PC-9 (cell line): ENCODE measurements at regions not wholly inside any gene's neighbourhood (a gene's known extent, or its start where the extent isn't known, plus 50 kb on each side); places are given as distances from the start of the nearest gene placed in this dataset.

Experiments
- BruUV-seq: library from RNA; stranded (reverse); fragments of 400-500 nt; replicated peaks from 2 replicates; lab custom pipeline; 2021; lab: Mats Ljungman, UMichigan
- CTCF ChIA-PET: fragments of 300-600 bp; sonication (Branson Sonifier 250); formaldehyde crosslinking; loops from one replicate; lab custom pipeline; 2022; ENCODE audit warnings: antibody characterized with exemption; lab: Charles Lee
- POLR2A ChIA-PET: fragments of 300-600 bp; sonication (Branson Sonifier 250); formaldehyde crosslinking; loops from one replicate; lab custom pipeline; 2022; ENCODE audit warnings: antibody characterized with exemption; ENCODE audit not compliant: unreplicated experiment; lab: Charles Lee
- DNase-seq, 2 experiments: peaks; one replicate each; pipeline versions ENCODE4 v3.0.0 to v3.0.0-alpha.2; 2015 to 2022; ENCODE audit warnings: mixed read lengths in 1 of 2
- H2AFZ ChIP-seq: fragments of 200-600 bp; sonication (generic); 2 replicates; pipeline ENCODE4 v1.8.1; 2017; ENCODE audit warnings: antibody characterized with exemption
- H3F3A ChIP-seq: fragments of 200-600 bp; sonication (generic); 2 replicates; pipeline ENCODE4 v1.8.1; 2017; ENCODE audit warnings: antibody characterized with exemption, mild to moderate bottlenecking, low read depth; ENCODE audit not compliant: insufficient read depth
- H3K27ac ChIP-seq: fragments of 200-600 bp; sonication (generic); 2 replicates; pipeline ENCODE4 v1.6.1; 2016; ENCODE audit warnings: mixed run types
- H3K27me3 ChIP-seq: fragments of 200-600 bp; sonication (generic); 2 replicates; pipeline ENCODE4 v1.6.1; 2016; ENCODE audit warnings: low read depth, mixed run types; ENCODE audit not compliant: insufficient read depth
- H3K36me3 ChIP-seq: fragments of 200-600 bp; sonication (generic); 2 replicates; pipeline ENCODE4 v1.6.1; 2016; ENCODE audit warnings: low read depth, mixed run types
- H3K4me1 ChIP-seq: fragments of 200-600 bp; sonication (generic); replicated peaks from 2 replicates; pipeline ENCODE4 v1.6.1; 2016; ENCODE audit warnings: mixed run types; ENCODE audit not compliant: insufficient read depth
- H3K4me2 ChIP-seq: fragments of 200-600 bp; sonication (generic); 2 replicates; pipeline ENCODE4 v1.6.1; 2017; ENCODE audit warnings: mixed run types
- H3K4me3 ChIP-seq: fragments of 200-600 bp; sonication (generic); 2 replicates; pipeline ENCODE4 v1.6.1; 2016; ENCODE audit warnings: mixed run types
- H3K79me2 ChIP-seq: fragments of 200-600 bp; sonication (generic); 2 replicates; pipeline ENCODE4 v1.6.1; 2017; ENCODE audit warnings: low read depth, mixed run types
- H3K9me2 ChIP-seq: fragments of 200-600 bp; sonication (generic); 2 replicates; pipeline ENCODE4 v1.8.1; 2017; ENCODE audit warnings: mild to moderate bottlenecking; ENCODE audit not compliant: insufficient read depth
- H3K9me3 ChIP-seq: fragments of 200-600 bp; sonication (generic); 2 replicates; pipeline ENCODE4 v1.8.1; 2016; ENCODE audit warnings: low read depth; ENCODE audit not compliant: insufficient read depth
- H4K20me1 ChIP-seq: fragments of 200-600 bp; sonication (generic); 2 replicates; pipeline ENCODE4 v1.8.1; 2017; ENCODE audit not compliant: insufficient read depth
- EZH2 ChIP-seq: fragments of 200-600 bp; sonication (generic); IDR thresholded peaks from 2 replicates; pipeline ENCODE4 v1.8.0; 2017; ENCODE audit warnings: antibody characterized with exemption, low read depth
- intact Hi-C: fragments of 100-400 bp; cut with micrococcal nuclease; formaldehyde crosslinking; loops from one replicate; pipeline ENCODE4 v1.10.0; 2022; ENCODE audit not compliant: unreplicated experiment
- TF ChIP-seq, protein P1 (sequence below): fragments of 200-600 bp; sonication (generic); conservative IDR thresholded peaks from 2 replicates; pipeline ENCODE4 v1.6.1; 2017; ENCODE audit warnings: mixed run types, antibody characterized with exemption, mild to moderate bottlenecking, moderate library complexity

GRCh38 chr14:44341116-44341515, 166.0 kb downstream of the FSCB start:
- no peaks in the 10 kb centered on the region for H4K20me1 ChIP-seq
- CTCF ChIA-PET = no interaction called here
- intact Hi-C loops = no loop called here

GRCh38 chr14:44339862-44340261, 167.2 kb downstream of the FSCB start:
- H3K27ac ChIP-seq = no peak overlapping the region
- no peak overlapping the region for H3K4me2 ChIP-seq
- no TSS peak for BruUV-seq
- no peak overlapping the region for H2AFZ ChIP-seq
- intact Hi-C loops = no loop called here
- no peaks in the 10 kb centered on the region for H3K4me1 ChIP-seq
- DNase-seq = no peak
- POLR2A ChIA-PET = no interaction called here
- H3K79me2 ChIP-seq = no peaks in the 10 kb centered on the region
- TF ChIP-seq, protein P1, sequence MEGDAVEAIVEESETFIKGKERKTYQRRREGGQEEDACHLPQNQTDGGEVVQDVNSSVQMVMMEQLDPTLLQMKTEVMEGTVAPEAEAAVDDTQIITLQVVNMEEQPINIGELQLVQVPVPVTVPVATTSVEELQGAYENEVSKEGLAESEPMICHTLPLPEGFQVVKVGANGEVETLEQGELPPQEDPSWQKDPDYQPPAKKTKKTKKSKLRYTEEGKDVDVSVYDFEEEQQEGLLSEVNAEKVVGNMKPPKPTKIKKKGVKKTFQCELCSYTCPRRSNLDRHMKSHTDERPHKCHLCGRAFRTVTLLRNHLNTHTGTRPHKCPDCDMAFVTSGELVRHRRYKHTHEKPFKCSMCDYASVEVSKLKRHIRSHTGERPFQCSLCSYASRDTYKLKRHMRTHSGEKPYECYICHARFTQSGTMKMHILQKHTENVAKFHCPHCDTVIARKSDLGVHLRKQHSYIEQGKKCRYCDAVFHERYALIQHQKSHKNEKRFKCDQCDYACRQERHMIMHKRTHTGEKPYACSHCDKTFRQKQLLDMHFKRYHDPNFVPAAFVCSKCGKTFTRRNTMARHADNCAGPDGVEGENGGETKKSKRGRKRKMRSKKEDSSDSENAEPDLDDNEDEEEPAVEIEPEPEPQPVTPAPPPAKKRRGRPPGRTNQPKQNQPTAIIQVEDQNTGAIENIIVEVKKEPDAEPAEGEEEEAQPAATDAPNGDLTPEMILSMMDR = no peak
- TF ChIP-seq EZH2 = no peak
- CTCF ChIA-PET = no interaction called here
- no peaks in the 10 kb centered on the region; the same call in 1 of the 2 replicates for H3K9me3 ChIP-seq
- H3K36me3 ChIP-seq = no peaks in the 10 kb centered on the region
- no peak overlapping the region for H3K4me3 ChIP-seq
- H3F3A ChIP-seq = no peaks in the 10 kb centered on the region
- H3K9me2 ChIP-seq = no peaks in the 10 kb centered on the region
- no peaks in the 10 kb centered on the region for H3K27me3 ChIP-seq
- H4K20me1 ChIP-seq = no peaks in the 10 kb centered on the region

More at GRCh38 chr14:44341116-44341515, 166.0 kb downstream of the FSCB start:
- DNase-seq = no peak
- H3K4me1 ChIP-seq = no peaks in the 10 kb centered on the region
- H2AFZ ChIP-seq = no peak overlapping the region
- H3K27ac ChIP-seq = no peak overlapping the region
- H3K9me3 ChIP-seq = no peaks in the 10 kb centered on the region
- POLR2A ChIA-PET = no interaction called here
- no peak overlapping the region for H3K4me2 ChIP-seq
- no peaks in the 10 kb centered on the region for H3F3A ChIP-seq
- no peaks in the 10 kb centered on the region for H3K79me2 ChIP-seq
- H3K36me3 ChIP-seq = no peaks in the 10 kb centered on the region
- H3K27me3 ChIP-seq = no peaks in the 10 kb centered on the region
- TF ChIP-seq EZH2 = no peak
- no peaks in the 10 kb centered on the region for H3K9me2 ChIP-seq
- no TSS peak for BruUV-seq
- H3K4me3 ChIP-seq = no peak overlapping the region

GRCh38 chr14:44339231-44339630, 167.9 kb downstream of the FSCB start:
- no peak for DNase-seq
- Histone ChIP-seq H3K9me3 (no peaks in the 10 kb centered on the region; the same call in 1 of the 2 replicates), H2AFZ (no peak overlapping the region), H3K9me2 (no peaks in the 10 kb centered on the region), H4K20me1 (no peaks in the 10 kb centered on the region), H3K79me2 (no peaks in the 10 kb centered on the region), H3K4me1 (no peaks in the 10 kb centered on the region), H3K27me3 (no peaks in the 10 kb centered on the region), H3K4me3 (no peak overlapping the region), H3K27ac (no peak overlapping the region), H3F3A (no peaks in the 10 kb centered on the region), H3K4me2 (no peak overlapping the region), H3K36me3 (no peaks in the 10 kb centered on the region)
- TF ChIP-seq, protein P1 = no peak
- TF ChIP-seq EZH2 = no peak
- POLR2A ChIA-PET = no interaction called here
- BruUV-seq = no TSS peak
- intact Hi-C loops = no loop called here
- CTCF ChIA-PET = no interaction called here

GRCh38 chr14:44317441-44317746, 189.7 kb downstream of the FSCB start:
- intact Hi-C loops = no loop called here
- Histone ChIP-seq H3K9me2 (no peaks in the 10 kb centered on the region), H3K4me2 (no peak overlapping the region), H3K79me2 (no peaks in the 10 kb centered on the region), H3K4me3 (no peak overlapping the region), H4K20me1 (no peaks in the 10 kb centered on the region), H3K27me3 (no peaks in the 10 kb centered on the region), H3K4me1 (0 out of 2 replicates have a peak, but pooled peaks cover 8% of the 10 kb centered on the region), H3K36me3 (peaks cover 4% of the 10 kb centered on the region; the same call in 1 of the 2 replicates), H3F3A (peaks cover 16% of the 10 kb centered on the region; the same call in 1 of the 2 replicates), H2AFZ (no peak overlapping the region), H3K27ac (peak overlapping the region; percentile 23; the same call in 1 of the 2 replicates), H3K9me3 (peaks cover 5% of the 10 kb centered on the region; the same call in 1 of the 2 replicates)
- TF ChIP-seq, protein P1 = no peak
- TF ChIP-seq EZH2 = no peak
- CTCF ChIA-PET = no interaction called here
- BruUV-seq = no TSS peak
- DNase-seq = no peak
- POLR2A ChIA-PET = no interaction called here
